Stimulated activated effector memory CD8-positive, alpha-beta T cell treated with anti-CD3 and anti-CD28 coated beads, Interleukin-12 subunit alpha, Interleukin-12 subunit beta, amount 100 ng/mL, for 72 hours (primary cell): ENCODE measurements at regions not wholly inside any gene's neighbourhood (a gene's known extent, or its start where the extent isn't known, plus 50 kb on each side); places are given as distances from the start of the nearest gene placed in this dataset.

Experiments
- ATAC-seq: fragments of 150-1000 bp; cut with Tn5 transposase; 2 replicates; pipeline ENCODE4 v1.10.0; 2021
- DNase-seq, 2 donors: peaks; one replicate each; pipeline ENCODE4 v3.0.0; 2021 to 2022; ENCODE audit warnings: low spot score in 2 of 2
- H3K27ac Mint-ChIP-seq: one replicate; pipeline ENCODE4 v1.8.0; 2022; ENCODE audit warnings: mild to moderate bottlenecking, mixed read lengths
- H3K36me3 Mint-ChIP-seq: one replicate; pipeline ENCODE4 v1.8.0; 2022; ENCODE audit warnings: mild to moderate bottlenecking, mixed read lengths
- H3K4me1 Mint-ChIP-seq: one replicate; pipeline ENCODE4 v1.8.0; 2022; ENCODE audit warnings: mixed read lengths
- H3K4me3 Mint-ChIP-seq: one replicate; pipeline ENCODE4 v1.8.0; 2022; ENCODE audit warnings: mild to moderate bottlenecking, mixed read lengths
- H3K9me3 Mint-ChIP-seq: one replicate; pipeline ENCODE4 v1.8.0; 2022; ENCODE audit warnings: mixed read lengths

GRCh38 chr1:60463146-60463545 lies 389.6 kb upstream of the C1orf87 start:
- Mint-ChIP-seq H3K4me3 (no peak overlapping the region), H3K27ac (no peak overlapping the region), H3K4me1 (no peaks in the 10 kb centered on the region), H3K9me3 (peaks cover 6% of the 10 kb centered on the region), H3K36me3 (no peaks in the 10 kb centered on the region)
- no peak for DNase-seq
- ATAC-seq: no peak

GRCh38 chr1:60461925-60462595 lies 388.5 kb upstream of the C1orf87 start:
- H3K4me1 Mint-ChIP-seq: no peaks in the 10 kb centered on the region
- no peak overlapping the region for H3K27ac Mint-ChIP-seq
- DNase-seq (no peak), ATAC-seq (no peak)
- no peaks in the 10 kb centered on the region for H3K36me3 Mint-ChIP-seq
- peaks cover 9% of the 10 kb centered on the region for H3K9me3 Mint-ChIP-seq
- H3K4me3 Mint-ChIP-seq: no peak overlapping the region

- ATAC-seq: no peak
These were observed 384.5 kb upstream of the C1orf87 start for GRCh38 chr1:60458111-60458510.

GRCh38 chr1:60449876-60450275 lies 376.3 kb upstream of the C1orf87 start:
- no peaks in the 10 kb centered on the region for H3K36me3 Mint-ChIP-seq
- no peak for ATAC-seq
- DNase-seq: no peak
- H3K4me1 Mint-ChIP-seq: no peaks in the 10 kb centered on the region
- no peak overlapping the region for H3K27ac Mint-ChIP-seq
- peaks cover 4% of the 10 kb centered on the region for H3K9me3 Mint-ChIP-seq
- H3K4me3 Mint-ChIP-seq: no peak overlapping the region

More at GRCh38 chr1:60458111-60458510, 384.5 kb upstream of the C1orf87 start:
- no peaks in the 10 kb centered on the region for H3K36me3 Mint-ChIP-seq
- H3K27ac Mint-ChIP-seq: no peak overlapping the region
- no peak for DNase-seq
- no peak overlapping the region for H3K4me3 Mint-ChIP-seq
- peaks cover 9% of the 10 kb centered on the region for H3K9me3 Mint-ChIP-seq
- no peaks in the 10 kb centered on the region for H3K4me1 Mint-ChIP-seq

GRCh38 chr1:60448850-60449249 lies 375.3 kb upstream of the C1orf87 start:
- no peaks in the 10 kb centered on the region for H3K36me3 Mint-ChIP-seq
- no peak for ATAC-seq
- peaks cover 4% of the 10 kb centered on the region for H3K9me3 Mint-ChIP-seq
- no peak overlapping the region for H3K27ac Mint-ChIP-seq
- no peak for DNase-seq
- no peaks in the 10 kb centered on the region for H3K4me1 Mint-ChIP-seq
- no peak overlapping the region for H3K4me3 Mint-ChIP-seq

GRCh38 chr1:60444680-60445079 lies 371.1 kb upstream of the C1orf87 start:
- DNase-seq (no peak), ATAC-seq (no peak)
- no peak overlapping the region for H3K27ac Mint-ChIP-seq
- H3K4me1 Mint-ChIP-seq: no peaks in the 10 kb centered on the region
- peaks cover 4% of the 10 kb centered on the region for H3K9me3 Mint-ChIP-seq
- H3K4me3 Mint-ChIP-seq: no peak overlapping the region
- H3K36me3 Mint-ChIP-seq: no peaks in the 10 kb centered on the region

GRCh38 chr1:60436186-60436585 lies 362.6 kb upstream of the C1orf87 start:
- DNase-seq: no peak
- H3K9me3 Mint-ChIP-seq: peaks cover 2% of the 10 kb centered on the region
- no peak overlapping the region for H3K27ac Mint-ChIP-seq
- H3K36me3 Mint-ChIP-seq: no peaks in the 10 kb centered on the region
- no peak overlapping the region for H3K4me3 Mint-ChIP-seq
- ATAC-seq: no peak
- H3K4me1 Mint-ChIP-seq: no peaks in the 10 kb centered on the region

GRCh38 chr1:60431593-60431992 lies 358.0 kb upstream of the C1orf87 start:
- DNase-seq: no peak
- no peaks in the 10 kb centered on the region for H3K4me1 Mint-ChIP-seq
- no peak overlapping the region for H3K4me3 Mint-ChIP-seq
- no peaks in the 10 kb centered on the region for H3K36me3 Mint-ChIP-seq
- H3K9me3 Mint-ChIP-seq: peaks cover 3% of the 10 kb centered on the region
- H3K27ac Mint-ChIP-seq: no peak overlapping the region
- ATAC-seq: no peak

- H3K9me3 Mint-ChIP-seq: peaks cover 3% of the 10 kb centered on the region
- no peaks in the 10 kb centered on the region for H3K36me3 Mint-ChIP-seq
- no peak for ATAC-seq
These were observed 356.8 kb upstream of the C1orf87 start for GRCh38 chr1:60430375-60430774.

GRCh38 chr1:60428127-60428526 lies 354.6 kb upstream of the C1orf87 start:
- no peak overlapping the region for H3K4me3 Mint-ChIP-seq
- no peaks in the 10 kb centered on the region for H3K36me3 Mint-ChIP-seq
- H3K27ac Mint-ChIP-seq: no peak overlapping the region
- ATAC-seq (no peak), DNase-seq (no peak)
- H3K9me3 Mint-ChIP-seq: peaks cover 5% of the 10 kb centered on the region
- H3K4me1 Mint-ChIP-seq: no peaks in the 10 kb centered on the region

More at GRCh38 chr1:60430375-60430774, 356.8 kb upstream of the C1orf87 start:
- no peak overlapping the region for H3K4me3 Mint-ChIP-seq
- DNase-seq: no peak
- no peaks in the 10 kb centered on the region for H3K4me1 Mint-ChIP-seq
- no peak overlapping the region for H3K27ac Mint-ChIP-seq

GRCh38 chr1:60427701-60428100 lies 354.1 kb upstream of the C1orf87 start:
- ATAC-seq (no peak), DNase-seq (no peak)
- no peaks in the 10 kb centered on the region for H3K36me3 Mint-ChIP-seq
- H3K4me1 Mint-ChIP-seq: no peaks in the 10 kb centered on the region
- no peak overlapping the region for H3K4me3 Mint-ChIP-seq
- no peak overlapping the region for H3K27ac Mint-ChIP-seq
- peaks cover 5% of the 10 kb centered on the region for H3K9me3 Mint-ChIP-seq

- peaks cover 5% of the 10 kb centered on the region for H3K9me3 Mint-ChIP-seq
- H3K36me3 Mint-ChIP-seq: no peaks in the 10 kb centered on the region
- H3K4me3 Mint-ChIP-seq: no peak overlapping the region
- ATAC-seq (no peak), DNase-seq (no peak)
- H3K4me1 Mint-ChIP-seq: no peaks in the 10 kb centered on the region
- H3K27ac Mint-ChIP-seq: no peak overlapping the region
These were observed 353.6 kb upstream of the C1orf87 start for GRCh38 chr1:60427194-60427593.

- H3K27ac Mint-ChIP-seq: no peak overlapping the region
- H3K4me1 Mint-ChIP-seq: no peaks in the 10 kb centered on the region
- no peaks in the 10 kb centered on the region for H3K36me3 Mint-ChIP-seq
- ATAC-seq: no peak
- no peak for DNase-seq
- H3K9me3 Mint-ChIP-seq: peaks cover 5% of the 10 kb centered on the region
- no peak overlapping the region for H3K4me3 Mint-ChIP-seq
These were observed 352.0 kb upstream of the C1orf87 start for GRCh38 chr1:60425528-60425927.

- ATAC-seq: no peak
- H3K4me1 Mint-ChIP-seq: no peaks in the 10 kb centered on the region
These were observed 349.7 kb upstream of the C1orf87 start for GRCh38 chr1:60423146-60423780.

GRCh38 chr1:60421965-60422364 lies 348.4 kb upstream of the C1orf87 start:
- Mint-ChIP-seq H3K36me3 (no peaks in the 10 kb centered on the region), H3K9me3 (peaks cover 7% of the 10 kb centered on the region), H3K27ac (no peak overlapping the region), H3K4me3 (no peak overlapping the region), H3K4me1 (no peaks in the 10 kb centered on the region)
- ATAC-seq: no peak
- no peak for DNase-seq

More at GRCh38 chr1:60423146-60423780, 349.7 kb upstream of the C1orf87 start:
- Mint-ChIP-seq H3K36me3 (no peaks in the 10 kb centered on the region), H3K4me3 (no peak overlapping the region), H3K27ac (no peak overlapping the region), H3K9me3 (peaks cover 8% of the 10 kb centered on the region)
- DNase-seq: no peak

- Mint-ChIP-seq H3K9me3 (peaks cover 7% of the 10 kb centered on the region), H3K4me3 (no peak overlapping the region), H3K36me3 (no peaks in the 10 kb centered on the region), H3K4me1 (no peaks in the 10 kb centered on the region), H3K27ac (no peak overlapping the region)
- DNase-seq (no peak), ATAC-seq (no peak)
These were observed 345.5 kb upstream of the C1orf87 start for GRCh38 chr1:60419023-60419422.
